SU-DHL-6 (cell line): ENCODE measurements at regions not wholly inside any gene's neighbourhood (a gene's known extent, or its start where the extent isn't known, plus 50 kb on each side); places are given as distances from the start of the nearest gene placed in this dataset.

Source experiments
- H2AFZ ChIP-seq: fragments of 200-600 bp; sonication (generic); 2 replicates; pipeline ENCODE4 v1.6.1; 2014; ENCODE audit warnings: low read depth, mild to moderate bottlenecking, moderate library complexity, mixed read lengths, antibody characterized with exemption, low read length; ENCODE audit not compliant: severe bottlenecking
- H3F3A ChIP-seq: fragments of 200-600 bp; shearing (Covaris generic); 2 replicates; pipeline ENCODE4 v1.6.0; 2016; ENCODE audit warnings: antibody characterized with exemption, mild to moderate bottlenecking; ENCODE audit not compliant: insufficient read depth
- H3K27ac ChIP-seq: fragments of 200-600 bp; sonication (generic); 2 replicates; pipeline ENCODE4 v1.5.1; 2016; ENCODE audit warnings: low read depth, mild to moderate bottlenecking, low read length, moderate library complexity, mixed read lengths
- H3K27me3 ChIP-seq: fragments of 200-600 bp; sonication (generic), shearing (Covaris generic); 2 replicates; pipeline ENCODE4 v1.6.0; 2014; ENCODE audit warnings: mild to moderate bottlenecking, low read length
- H3K36me3 ChIP-seq: fragments of 200-600 bp; sonication (generic); 2 replicates; pipeline ENCODE4 v1.6.1; 2014; ENCODE audit warnings: mild to moderate bottlenecking, low read length, mixed read lengths
- H3K4me2 ChIP-seq: fragments of 300-600, 200-600 bp; shearing (Covaris generic), sonication (generic); 2 replicates; pipeline ENCODE4 v1.6.0; 2014; ENCODE audit warnings: low read length, low read depth, mild to moderate bottlenecking; ENCODE audit not compliant: poor library complexity, severe bottlenecking
- H3K4me3 ChIP-seq: fragments of 200-600 bp; sonication (generic); 2 replicates; pipeline ENCODE4 v1.5.1; 2014; ENCODE audit warnings: antibody characterized with exemption, low read length, mild to moderate bottlenecking, mixed read lengths; ENCODE audit not compliant: insufficient read depth, poor library complexity, severe bottlenecking
- H3K79me2 ChIP-seq: fragments of 200-600 bp; sonication (generic); 2 replicates; pipeline ENCODE4 v1.6.1; 2014; ENCODE audit warnings: mild to moderate bottlenecking, low read length, moderate library complexity; ENCODE audit not compliant: insufficient read depth
- H3K9ac ChIP-seq: fragments of 200-600 bp; sonication (generic); 2 replicates; pipeline ENCODE4 v1.7.0; 2014; ENCODE audit warnings: mild to moderate bottlenecking, low read length
- H3K9me2 ChIP-seq: fragments of 200-600 bp; sonication (generic); replicated peaks from 2 replicates; pipeline ENCODE4 v1.6.1; 2014; ENCODE audit warnings: low read length; ENCODE audit not compliant: insufficient read depth
- H3K9me3 ChIP-seq: fragments of 200-600 bp; sonication (generic); 2 replicates; pipeline ENCODE4 v1.6.1; 2014; ENCODE audit warnings: low read length, mixed read lengths; ENCODE audit not compliant: insufficient read depth
- H4K20me1 ChIP-seq: fragments of 200-600 bp; sonication (generic); 2 replicates; pipeline ENCODE4 v1.6.1; 2014; ENCODE audit warnings: low read depth, mild to moderate bottlenecking, antibody characterized with exemption, low read length, moderate library complexity, mixed read lengths
- EZH2phosphoT487 ChIP-seq: fragments of 200-600 bp; sonication (generic), shearing (Covaris generic); conservative IDR thresholded peaks from 2 replicates; pipeline ENCODE4 v1.6.1; 2018; ENCODE audit warnings: mild to moderate bottlenecking, antibody characterized with exemption, low read length, moderate library complexity, mixed read lengths
- TF ChIP-seq, protein P1 (sequence below): fragments of 200-600 bp; sonication (generic); IDR thresholded peaks from one replicate; pipeline ENCODE4 v1.5.1; 2017; ENCODE audit warnings: antibody characterized with exemption, mild to moderate bottlenecking, low read length, moderate library complexity; ENCODE audit not compliant: insufficient read depth, poor library complexity, severe bottlenecking

DNA sequence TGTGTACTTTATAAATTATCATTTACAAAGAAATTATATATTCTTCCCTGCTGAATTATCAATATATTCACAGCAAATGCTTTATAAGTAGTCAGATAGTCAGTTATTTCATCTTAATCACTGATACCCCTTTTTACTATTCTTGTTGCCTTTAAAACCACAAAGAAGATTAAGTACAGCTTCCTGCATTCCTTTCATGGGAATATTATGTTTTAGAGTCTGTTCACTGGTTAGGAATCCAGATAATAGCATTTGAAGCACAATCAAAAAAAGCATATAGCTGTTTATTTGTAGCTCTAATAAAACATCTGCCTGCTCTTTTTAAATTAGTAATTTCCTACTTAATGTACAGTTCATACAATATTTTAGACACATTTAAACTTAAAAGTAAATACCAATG lies 508.9 kb downstream of the FBXO15 start:
- Histone ChIP-seq H3K27me3 (no peaks in the 10 kb centered on the region), H3K36me3 (no peaks in the 10 kb centered on the region), H3F3A (no peaks in the 10 kb centered on the region), H3K79me2 (no peaks in the 10 kb centered on the region), H4K20me1 (no peaks in the 10 kb centered on the region), H3K4me3 (no peak overlapping the region), H3K27ac (no peak overlapping the region), H2AFZ (no peak overlapping the region), H3K4me2 (no peak overlapping the region), H3K9ac (no peak overlapping the region), H3K9me3 (no peaks in the 10 kb centered on the region), H3K9me2 (no peaks in the 10 kb centered on the region)
- TF ChIP-seq EZH2phosphoT487 = no peak
- TF ChIP-seq, protein P1, sequence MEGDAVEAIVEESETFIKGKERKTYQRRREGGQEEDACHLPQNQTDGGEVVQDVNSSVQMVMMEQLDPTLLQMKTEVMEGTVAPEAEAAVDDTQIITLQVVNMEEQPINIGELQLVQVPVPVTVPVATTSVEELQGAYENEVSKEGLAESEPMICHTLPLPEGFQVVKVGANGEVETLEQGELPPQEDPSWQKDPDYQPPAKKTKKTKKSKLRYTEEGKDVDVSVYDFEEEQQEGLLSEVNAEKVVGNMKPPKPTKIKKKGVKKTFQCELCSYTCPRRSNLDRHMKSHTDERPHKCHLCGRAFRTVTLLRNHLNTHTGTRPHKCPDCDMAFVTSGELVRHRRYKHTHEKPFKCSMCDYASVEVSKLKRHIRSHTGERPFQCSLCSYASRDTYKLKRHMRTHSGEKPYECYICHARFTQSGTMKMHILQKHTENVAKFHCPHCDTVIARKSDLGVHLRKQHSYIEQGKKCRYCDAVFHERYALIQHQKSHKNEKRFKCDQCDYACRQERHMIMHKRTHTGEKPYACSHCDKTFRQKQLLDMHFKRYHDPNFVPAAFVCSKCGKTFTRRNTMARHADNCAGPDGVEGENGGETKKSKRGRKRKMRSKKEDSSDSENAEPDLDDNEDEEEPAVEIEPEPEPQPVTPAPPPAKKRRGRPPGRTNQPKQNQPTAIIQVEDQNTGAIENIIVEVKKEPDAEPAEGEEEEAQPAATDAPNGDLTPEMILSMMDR = no peak

DNA sequence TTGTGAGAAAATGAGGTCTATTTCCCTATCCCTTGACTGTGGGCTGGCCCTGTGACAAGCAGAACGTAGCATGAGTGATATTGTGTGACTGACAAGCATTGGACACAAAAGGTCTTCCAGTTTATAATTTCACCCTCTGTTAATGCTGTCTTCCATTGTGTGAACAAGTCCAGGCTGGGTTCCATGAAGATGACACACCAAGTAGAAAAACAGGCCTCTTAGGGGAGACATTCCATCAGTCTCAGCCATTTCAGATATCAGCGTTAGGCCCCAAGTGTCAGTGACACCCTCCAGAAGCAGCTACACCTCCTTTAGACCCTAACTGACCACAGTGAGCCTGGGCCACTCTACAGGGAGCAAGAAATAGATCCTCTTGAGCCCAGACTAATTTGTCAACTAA lies 511.3 kb downstream of the FBXO15 start:
- Histone ChIP-seq H3K27me3 (no peaks in the 10 kb centered on the region), H3K9me3 (no peaks in the 10 kb centered on the region), H3K9me2 (no peaks in the 10 kb centered on the region), H3K4me2 (no peak overlapping the region), H3K27ac (no peak overlapping the region), H3K4me3 (no peak overlapping the region), H3K9ac (no peak overlapping the region), H4K20me1 (no peaks in the 10 kb centered on the region), H2AFZ (no peak overlapping the region), H3K36me3 (no peaks in the 10 kb centered on the region), H3K79me2 (no peaks in the 10 kb centered on the region), H3F3A (no peaks in the 10 kb centered on the region)
- TF ChIP-seq, protein P1 = no peak
- TF ChIP-seq EZH2phosphoT487 = no peak

DNA sequence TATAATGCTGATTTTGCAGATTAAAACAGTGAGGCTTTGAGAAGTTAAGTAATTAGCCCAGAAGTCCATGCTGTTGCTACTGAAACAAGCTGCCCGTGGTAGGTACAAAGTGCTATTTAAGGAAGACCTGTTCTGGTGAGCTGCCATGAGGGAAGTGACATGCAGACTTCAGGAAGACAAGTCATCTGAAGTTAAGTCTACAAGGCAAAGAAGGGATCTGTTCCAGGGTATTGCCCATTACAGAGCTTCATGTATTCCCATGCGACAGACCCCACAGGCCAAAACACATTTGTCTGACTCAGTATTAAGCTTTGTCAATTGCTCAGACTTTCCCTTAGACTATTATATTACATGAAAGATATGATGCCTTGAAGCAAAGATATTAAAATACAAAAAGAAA lies 520.8 kb downstream of the FBXO15 start:
- H3K36me3 ChIP-seq = no peaks in the 10 kb centered on the region
- no peak overlapping the region for H3K27ac ChIP-seq
- no peaks in the 10 kb centered on the region for H3K27me3 ChIP-seq
- H4K20me1 ChIP-seq = no peaks in the 10 kb centered on the region
- H3K4me3 ChIP-seq = no peak overlapping the region
- H3K4me2 ChIP-seq = no peak overlapping the region
- H3K9ac ChIP-seq = no peak overlapping the region
- H3K9me2 ChIP-seq = no peaks in the 10 kb centered on the region
- H3K79me2 ChIP-seq = no peaks in the 10 kb centered on the region
- H3K9me3 ChIP-seq = no peaks in the 10 kb centered on the region
- TF ChIP-seq EZH2phosphoT487 = no peak
- TF ChIP-seq, protein P1 = no peak
- no peak overlapping the region for H2AFZ ChIP-seq
- H3F3A ChIP-seq = no peaks in the 10 kb centered on the region
